Sigmoid colon (tissue), 6 donors: ENCODE measurements at regions not wholly inside any gene's neighbourhood (a gene's known extent, or its start where the extent isn't known, plus 50 kb on each side); places are given as distances from the start of the nearest gene placed in this dataset.

Experiments
- DNase-seq: peaks from one replicate; pipeline ENCODE4 v3.0.0-alpha.2; 2019
- H3K27ac ChIP-seq, 4 donors: fragments of 200-600 bp; sonication (generic); one replicate each; pipeline ENCODE4 v1.5.1; 2016 to 2019; ENCODE audit warnings: mild to moderate bottlenecking in 1 of 4
- H3K27me3 ChIP-seq, 3 donors: fragments of 200-600 bp; sonication (generic); one replicate each; pipeline ENCODE4 v1.5.1; 2019; ENCODE audit warnings: mild to moderate bottlenecking in 1 of 3
- H3K36me3 ChIP-seq, 4 donors: fragments of 200-600 bp; sonication (generic); one replicate each; pipeline ENCODE4 v1.5.1; 2016 to 2019
- H3K4me1 ChIP-seq, 4 donors: fragments of 200-600 bp; sonication (generic); one replicate each; pipeline ENCODE4 v1.5.1; 2017 to 2019
- H3K4me3 ChIP-seq, 4 donors: fragments of 200-600 bp; sonication (generic); one replicate each; pipeline ENCODE4 v1.5.1; 2017 to 2019; ENCODE audit warnings: mild to moderate bottlenecking in 2 of 4, moderate library complexity in 1 of 4
- H3K9me3 ChIP-seq, 4 donors: fragments of 200-600 bp in 3 of 4; sonication (generic) in 3 of 4; one replicate each; pipeline versions ENCODE4 v1.5.1 to v1.6.1; 2013 to 2019
- CTCF ChIP-seq, 4 experiments: fragments of 450-650 bp in 3 of 4; fragments of 200-600 bp in 1 of 4; IDR thresholded peaks; one replicate each; pipeline ENCODE4 v1.5.1; 2016 to 2019; ENCODE audit warnings: antibody characterized with exemption in 4 of 4, mild to moderate bottlenecking in 3 of 4, moderate library complexity in 2 of 4
- EP300 ChIP-seq, 4 donors: sonication (generic); formaldehyde crosslinking; IDR thresholded peaks; one replicate each; pipeline ENCODE4 v1.6.1; 2017; ENCODE audit warnings: antibody characterized with exemption in 4 of 4
- POLR2A ChIP-seq, 2 donors: fragments of 450-650 bp; IDR thresholded peaks; one replicate each; pipeline ENCODE4 v1.6.1; 2016; ENCODE audit warnings: antibody characterized with exemption in 2 of 2, mild to moderate bottlenecking in 2 of 2, moderate library complexity in 2 of 2
- POLR2AphosphoS5 ChIP-seq, 4 donors: sonication (generic); formaldehyde crosslinking; IDR thresholded peaks; one replicate each; pipeline ENCODE4 v1.6.1; 2017; ENCODE audit warnings: antibody characterized with exemption in 4 of 4
- WGBS, 2 donors: extraction: QIAGEN DNeasy Blood & Tissue Kit; methylation state at CpG; one replicate each; pipeline ENCODE4 v1.1.7; 2013; 5-methylcytosine and 5-hydroxymethylcytosine counted together
- intact Hi-C: fragments of 100-400 bp; cut with DNase I; formaldehyde crosslinking; loops from one replicate; pipeline ENCODE4 v1.15.1; 2023
- donor health status: healthy with polysubstance abuse.
- donor health status: healthy.

GRCh38 chr10:44703241-44704155 lies 207.6 kb upstream of the TMEM72 start:
- WGBS, 2 donors: 87% methylated on average over 6 of the region's 6 CpGs
- no peak overlapping the region for H3K4me3 ChIP-seq
- intact Hi-C loops: no loop called here
- no peaks in the 10 kb centered on the region for H3K36me3 ChIP-seq
- H3K27ac ChIP-seq: no peak overlapping the region
- no peaks in the 10 kb centered on the region for H3K4me1 ChIP-seq
- peaks cover 0 to 4% (median 2%) of the 10 kb centered on the region in 4 donors for H3K9me3 ChIP-seq
- no peak for DNase-seq
- no peaks in the 10 kb centered on the region for H3K27me3 ChIP-seq
- TF ChIP-seq POLR2AphosphoS5 (IDR thresholded peaks at IDR 0.05): no peak
- no peak for TF ChIP-seq POLR2A (IDR thresholded peaks at IDR 0.05)
- TF ChIP-seq CTCF (IDR thresholded peaks at IDR 0.05): no peak
- TF ChIP-seq EP300 (IDR thresholded peaks at IDR 0.05): no peak

- Histone ChIP-seq H3K27me3 (no peaks in the 10 kb centered on the region), H3K4me3 (no peak overlapping the region), H3K4me1 (no peaks in the 10 kb centered on the region), H3K27ac (no peak overlapping the region), H3K9me3 (peaks cover 0 to 4% (median 2%) of the 10 kb centered on the region in 4 donors), H3K36me3 (no peaks in the 10 kb centered on the region)
- DNase-seq: no peak
- TF ChIP-seq EP300 (IDR thresholded peaks at IDR 0.05) (no peak), POLR2A (IDR thresholded peaks at IDR 0.05) (no peak), POLR2AphosphoS5 (IDR thresholded peaks at IDR 0.05) (no peak), CTCF (IDR thresholded peaks at IDR 0.05) (no peak)
- WGBS, 2 donors: 88 to 96% methylated on average over 1 of the region's 1 CpG
- intact Hi-C loops: no loop called here
Observed at GRCh38 chr10:44704616-44705015, 206.5 kb upstream of the TMEM72 start.

- Histone ChIP-seq H3K36me3 (no peaks in the 10 kb centered on the region), H3K27me3 (no peaks in the 10 kb centered on the region), H3K9me3 (peaks cover 0 to 4% (median under 1%) of the 10 kb centered on the region in 4 donors), H3K27ac (no peak overlapping the region), H3K4me3 (no peak overlapping the region), H3K4me1 (no peaks in the 10 kb centered on the region)
- TF ChIP-seq EP300 (IDR thresholded peaks at IDR 0.05) (no peak), CTCF (IDR thresholded peaks at IDR 0.05) (no peak), POLR2A (IDR thresholded peaks at IDR 0.05) (no peak), POLR2AphosphoS5 (IDR thresholded peaks at IDR 0.05) (no peak)
- intact Hi-C loops: no loop called here
- DNase-seq: no peak
Observed at GRCh38 chr10:44706745-44707144, 204.4 kb upstream of the TMEM72 start.

GRCh38 chr10:44713307-44713706 lies 197.8 kb upstream of the TMEM72 start:
- no peak overlapping the region for H3K4me3 ChIP-seq
- peaks cover 0 to 11% (median 0%) of the 10 kb centered on the region in 4 donors for H3K4me1 ChIP-seq
- intact Hi-C loops: no loop called here
- no peaks in the 10 kb centered on the region for H3K9me3 ChIP-seq
- TF ChIP-seq CTCF (IDR thresholded peaks at IDR 0.05) (no peak), POLR2A (IDR thresholded peaks at IDR 0.05) (no peak), POLR2AphosphoS5 (IDR thresholded peaks at IDR 0.05) (no peak), EP300 (IDR thresholded peaks at IDR 0.05) (no peak)
- no peak for DNase-seq
- 69 to 74% methylated on average over 4 of the region's 4 CpGs for WGBS, 2 donors
- H3K36me3 ChIP-seq: no peaks in the 10 kb centered on the region
- no peaks in the 10 kb centered on the region for H3K27me3 ChIP-seq
- no peak overlapping the region for H3K27ac ChIP-seq
